ENCODE measurements at regions not wholly inside any gene's neighbourhood (a gene's known extent, or its start where the extent isn't known, plus 50 kb on each side); places are given as distances from the start of the nearest gene placed in this dataset.

GRCh38 chr3:165640031-165640430 is 197.2 kb downstream of the BCHE start:
- Histone ChIP-seq H3K36me3 (ENCODE audit: control insufficient read depth, insufficient read depth, low read length) (no peaks in the 10 kb centered on the region), H3K27me3 (replicated peaks; ENCODE audit: control insufficient read depth, insufficient read depth, low read length) (no peaks in the 10 kb centered on the region), H3K9me3 (no peaks in the 10 kb centered on the region), H3K4me1 (no peaks in the 10 kb centered on the region), H3K4me3 (ENCODE audit: low read depth, low read length) (no peak overlapping the region)
- ChIA-PET POLR2A (no interaction called here), CTCF (no interaction called here)
- Mint-ChIP-seq H3K4me3 (ENCODE audit: unreplicated experiment) (no peak overlapping the region), H3K4me1 (ENCODE audit: low read depth, unreplicated experiment) (no peaks in the 10 kb centered on the region), H3K36me3 (ENCODE audit: insufficient read depth, unreplicated experiment) (no peaks in the 10 kb centered on the region), H3K27ac (ENCODE audit: unreplicated experiment) (no peak overlapping the region), H3K9me3 (ENCODE audit: unreplicated experiment) (peaks cover 2% of the 10 kb centered on the region), H3K27me3 (ENCODE audit: insufficient read depth, unreplicated experiment) (no peaks in the 10 kb centered on the region)
- TF ChIP-seq, protein P1, sequence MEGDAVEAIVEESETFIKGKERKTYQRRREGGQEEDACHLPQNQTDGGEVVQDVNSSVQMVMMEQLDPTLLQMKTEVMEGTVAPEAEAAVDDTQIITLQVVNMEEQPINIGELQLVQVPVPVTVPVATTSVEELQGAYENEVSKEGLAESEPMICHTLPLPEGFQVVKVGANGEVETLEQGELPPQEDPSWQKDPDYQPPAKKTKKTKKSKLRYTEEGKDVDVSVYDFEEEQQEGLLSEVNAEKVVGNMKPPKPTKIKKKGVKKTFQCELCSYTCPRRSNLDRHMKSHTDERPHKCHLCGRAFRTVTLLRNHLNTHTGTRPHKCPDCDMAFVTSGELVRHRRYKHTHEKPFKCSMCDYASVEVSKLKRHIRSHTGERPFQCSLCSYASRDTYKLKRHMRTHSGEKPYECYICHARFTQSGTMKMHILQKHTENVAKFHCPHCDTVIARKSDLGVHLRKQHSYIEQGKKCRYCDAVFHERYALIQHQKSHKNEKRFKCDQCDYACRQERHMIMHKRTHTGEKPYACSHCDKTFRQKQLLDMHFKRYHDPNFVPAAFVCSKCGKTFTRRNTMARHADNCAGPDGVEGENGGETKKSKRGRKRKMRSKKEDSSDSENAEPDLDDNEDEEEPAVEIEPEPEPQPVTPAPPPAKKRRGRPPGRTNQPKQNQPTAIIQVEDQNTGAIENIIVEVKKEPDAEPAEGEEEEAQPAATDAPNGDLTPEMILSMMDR (IDR thresholded peaks at IDR 0.05; ENCODE audit: insufficient read depth in 1 of 2, low read depth in 1 of 2, low read length in 1 of 2, severe bottlenecking in 1 of 2, unreplicated experiment in 1 of 2), result no peak
- BruUV-seq (replicated peaks), result no TSS peak
- intact Hi-C loops (cut with micrococcal nuclease; ENCODE audit: unreplicated experiment), result no loop called here
- no peak for DNase-seq

GRCh38 chr3:165638034-165638433 is 199.2 kb downstream of the BCHE start:
- Mint-ChIP-seq H3K27ac (ENCODE audit: unreplicated experiment) (no peak overlapping the region), H3K36me3 (ENCODE audit: insufficient read depth, unreplicated experiment) (no peaks in the 10 kb centered on the region), H3K4me3 (ENCODE audit: unreplicated experiment) (no peak overlapping the region), H3K9me3 (ENCODE audit: unreplicated experiment) (peaks cover 15% of the 10 kb centered on the region), H3K27me3 (ENCODE audit: insufficient read depth, unreplicated experiment) (no peaks in the 10 kb centered on the region), H3K4me1 (ENCODE audit: low read depth, unreplicated experiment) (no peaks in the 10 kb centered on the region)
- Histone ChIP-seq H3K27me3 (replicated peaks; ENCODE audit: control insufficient read depth, insufficient read depth, low read length) (no peaks in the 10 kb centered on the region), H3K36me3 (ENCODE audit: control insufficient read depth, insufficient read depth, low read length) (no peaks in the 10 kb centered on the region), H3K4me3 (ENCODE audit: low read depth, low read length) (no peak overlapping the region), H3K4me1 (no peaks in the 10 kb centered on the region), H3K9me3 (no peaks in the 10 kb centered on the region)
- TF ChIP-seq, protein P1 (IDR thresholded peaks at IDR 0.05; ENCODE audit: insufficient read depth in 1 of 2, low read depth in 1 of 2, low read length in 1 of 2, severe bottlenecking in 1 of 2, unreplicated experiment in 1 of 2), result no peak
- POLR2A ChIA-PET, result no interaction called here
- CTCF ChIA-PET, result no interaction called here
- intact Hi-C loops (cut with micrococcal nuclease; ENCODE audit: unreplicated experiment), result no loop called here
- no TSS peak for BruUV-seq (replicated peaks)
- DNase-seq, result no peak

DNA sequence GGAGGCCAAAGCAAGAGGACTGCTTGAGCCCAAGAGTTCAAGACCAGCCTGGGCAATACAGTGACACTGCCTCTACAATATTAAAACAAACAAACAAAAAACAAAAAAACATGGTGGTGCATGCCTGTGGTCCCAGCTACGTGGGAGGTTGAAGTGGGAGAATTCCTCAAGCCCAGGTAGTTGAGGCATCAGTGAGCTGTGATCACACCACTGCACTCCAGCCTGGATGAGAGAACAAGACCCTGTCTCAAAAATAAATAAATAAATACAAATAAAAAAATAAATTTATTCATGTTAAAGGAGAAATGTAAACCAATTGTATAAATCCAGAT is 200.6 kb downstream of the BCHE start:
- Mint-ChIP-seq H3K27me3 (ENCODE audit: insufficient read depth, unreplicated experiment) (no peaks in the 10 kb centered on the region), H3K4me1 (ENCODE audit: low read depth, unreplicated experiment) (no peaks in the 10 kb centered on the region), H3K27ac (ENCODE audit: unreplicated experiment) (no peak overlapping the region), H3K36me3 (ENCODE audit: insufficient read depth, unreplicated experiment) (no peaks in the 10 kb centered on the region), H3K9me3 (ENCODE audit: unreplicated experiment) (peaks cover 15% of the 10 kb centered on the region), H3K4me3 (ENCODE audit: unreplicated experiment) (no peak overlapping the region)
- ChIA-PET CTCF (no interaction called here), POLR2A (no interaction called here)
- intact Hi-C loops (cut with micrococcal nuclease; ENCODE audit: unreplicated experiment), result no loop called here
- Histone ChIP-seq H3K9me3 (no peaks in the 10 kb centered on the region), H3K4me3 (ENCODE audit: low read depth, low read length) (no peak overlapping the region), H3K4me1 (no peaks in the 10 kb centered on the region), H3K27me3 (replicated peaks; ENCODE audit: control insufficient read depth, insufficient read depth, low read length) (no peaks in the 10 kb centered on the region), H3K36me3 (ENCODE audit: control insufficient read depth, insufficient read depth, low read length) (no peaks in the 10 kb centered on the region)
- BruUV-seq (replicated peaks), result no TSS peak
- no peak for DNase-seq
- TF ChIP-seq, protein P1 (IDR thresholded peaks at IDR 0.05; ENCODE audit: insufficient read depth in 1 of 2, low read depth in 1 of 2, low read length in 1 of 2, severe bottlenecking in 1 of 2, unreplicated experiment in 1 of 2), result no peak
